ENCODE measurements at regions not wholly inside any gene's neighbourhood (a gene's known extent, or its start where the extent isn't known, plus 50 kb on each side); places are given as distances from the start of the nearest gene placed in this dataset.

DNA sequence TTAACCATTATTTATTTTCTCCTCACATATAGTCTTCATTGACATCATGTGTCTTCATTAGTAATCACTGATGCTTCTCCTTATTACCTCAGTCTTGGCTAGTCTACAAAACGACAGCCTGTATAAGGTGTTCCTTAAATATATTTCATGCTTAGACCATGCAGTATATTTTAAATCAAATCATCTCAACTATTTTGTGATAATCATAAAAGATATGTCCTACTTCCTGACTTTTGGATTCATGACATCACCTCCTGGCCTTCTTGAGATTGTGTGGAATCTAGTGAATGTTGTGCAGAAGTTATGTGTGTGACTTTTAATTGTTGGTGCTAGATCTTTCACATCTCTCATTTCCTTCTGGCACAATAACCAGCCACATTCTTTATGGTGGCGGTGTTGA is 1339.3 kb upstream of the C9orf72 start:
- no peak for DNase-seq (ENCODE audit: low read depth in 2 of 2)

GRCh38 chr9:28915202-28915930 is 1342.1 kb upstream of the C9orf72 start:
- DNase-seq (ENCODE audit: low read depth in 2 of 2): no peak

DNA sequence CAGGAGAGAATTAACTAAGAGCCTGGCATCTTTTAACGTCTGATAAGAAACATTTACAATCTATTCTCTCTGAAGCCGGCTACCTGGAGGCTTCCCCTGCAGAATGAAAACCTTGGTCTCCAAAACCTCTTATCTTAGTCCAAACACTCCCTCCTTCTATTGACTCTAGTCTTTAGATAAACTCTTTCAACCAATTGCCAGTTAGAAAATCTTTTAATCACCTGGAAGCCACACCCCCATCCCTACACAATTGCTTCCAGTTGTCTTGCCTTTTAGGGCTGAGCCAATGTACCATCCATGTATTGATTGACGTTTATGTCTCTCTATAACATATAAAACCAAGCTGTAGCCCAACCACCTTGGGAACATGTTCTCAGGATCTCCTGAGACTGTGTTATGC is 1343.1 kb upstream of the C9orf72 start:
- DNase-seq (ENCODE audit: low read depth in 2 of 2): no peak

DNA sequence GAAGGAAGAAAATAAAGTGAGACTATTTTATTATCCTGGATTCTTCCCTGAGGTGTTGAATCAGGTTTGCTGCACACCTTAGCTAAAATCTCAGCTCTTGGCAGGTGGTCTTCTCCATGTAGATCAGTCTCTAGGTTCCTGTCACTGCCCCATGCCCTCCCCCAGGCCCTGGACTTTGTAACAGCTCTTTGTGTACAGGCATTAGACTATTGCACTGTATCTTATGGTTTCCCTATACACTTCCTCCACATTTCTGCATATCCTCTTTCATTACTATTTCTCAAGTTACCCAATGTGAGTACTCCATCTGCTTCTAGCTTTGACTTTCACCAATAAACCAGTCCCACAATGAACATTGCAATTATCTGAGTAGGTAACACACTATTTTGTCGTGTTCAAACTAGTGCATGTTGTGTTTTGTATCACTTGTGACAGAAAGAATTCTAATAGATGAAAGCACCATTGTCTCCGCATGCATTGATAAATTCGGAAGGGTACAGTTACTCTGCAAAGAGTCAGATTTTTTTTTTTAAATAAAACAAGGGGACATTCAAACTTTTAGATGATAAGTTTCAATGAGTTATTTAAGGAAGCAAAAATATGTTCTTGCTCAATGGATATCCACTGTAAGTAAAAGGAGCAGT is 1348.7 kb upstream of the C9orf72 start:
- DNase-seq (ENCODE audit: low read depth in 2 of 2): no peak

DNA sequence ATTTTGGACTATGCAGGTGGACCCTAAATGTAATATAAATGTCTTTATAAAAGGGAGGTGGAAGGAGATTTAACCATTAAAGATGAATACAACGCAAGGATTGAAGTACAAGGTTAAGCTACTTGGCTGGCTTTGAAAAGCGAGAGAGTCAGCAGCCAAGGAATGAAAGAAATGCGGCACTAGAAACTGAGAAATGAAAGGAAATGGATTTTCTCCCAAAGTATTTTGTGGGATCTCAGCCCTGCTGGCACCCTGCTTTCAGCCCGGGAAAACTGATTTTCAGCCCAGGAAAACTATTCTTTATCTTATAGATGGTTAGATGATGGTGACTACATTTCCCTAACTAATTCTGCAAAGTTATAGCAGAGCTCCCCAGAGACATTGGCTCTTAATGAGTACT is 1349.6 kb upstream of the C9orf72 start:
- DNase-seq (ENCODE audit: low read depth in 2 of 2): no peak

- DNase-seq (ENCODE audit: low read depth in 2 of 2): no peak
Measured at GRCh38 chr9:28923351-28923750, 1350.1 kb upstream of the C9orf72 start.

- no peak for DNase-seq (ENCODE audit: low read depth in 2 of 2)
Measured at GRCh38 chr9:28925157-28925556, 1351.9 kb upstream of the C9orf72 start.

DNA sequence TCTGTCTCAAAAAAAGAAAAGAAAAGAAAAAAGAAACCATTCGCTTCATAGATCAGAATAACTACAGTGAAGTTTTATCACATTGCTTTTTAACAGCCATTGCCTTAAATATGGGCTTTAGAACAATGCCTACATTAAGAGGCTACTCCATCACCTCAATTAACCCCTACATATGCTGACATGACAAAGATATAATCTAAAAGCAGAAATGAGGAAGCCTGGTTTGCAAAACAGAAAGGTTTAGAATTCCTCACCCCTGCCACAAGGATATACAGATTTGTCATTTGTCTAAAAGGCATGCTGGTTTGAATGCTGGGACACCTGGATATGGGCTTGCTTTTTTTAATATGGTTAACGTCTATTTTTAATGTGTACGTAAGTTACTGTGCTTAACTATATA is 1353.0 kb upstream of the C9orf72 start:
- DNase-seq (ENCODE audit: low read depth in 2 of 2): no peak

DNA sequence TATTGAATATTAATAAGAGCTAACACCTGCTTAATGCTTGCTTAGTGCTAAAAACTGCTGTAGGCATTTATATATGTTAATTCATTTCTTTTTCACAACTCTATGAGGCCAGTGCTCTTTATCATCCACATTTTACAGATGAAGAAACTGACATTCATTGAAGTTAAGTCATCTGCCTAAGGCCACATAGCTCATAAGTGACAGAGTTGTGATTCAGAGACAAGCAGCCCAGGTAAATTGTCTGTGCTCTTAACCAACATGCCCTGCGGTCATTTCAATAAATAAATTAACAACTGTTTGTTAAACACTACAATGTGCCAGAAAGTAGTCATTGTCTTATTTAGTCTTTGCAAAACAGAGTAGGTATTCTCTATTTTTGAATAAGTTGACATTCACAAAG is 1354.4 kb upstream of the C9orf72 start:
- DNase-seq (ENCODE audit: low read depth in 2 of 2): no peak

GRCh38 chr9:28929433-28929832 is 1356.2 kb upstream of the C9orf72 start:
- no peak for DNase-seq (ENCODE audit: low read depth in 2 of 2)

- no peak for DNase-seq (ENCODE audit: low read depth in 2 of 2)
Measured at GRCh38 chr9:28930766-28931165, 1357.5 kb upstream of the C9orf72 start.

DNA sequence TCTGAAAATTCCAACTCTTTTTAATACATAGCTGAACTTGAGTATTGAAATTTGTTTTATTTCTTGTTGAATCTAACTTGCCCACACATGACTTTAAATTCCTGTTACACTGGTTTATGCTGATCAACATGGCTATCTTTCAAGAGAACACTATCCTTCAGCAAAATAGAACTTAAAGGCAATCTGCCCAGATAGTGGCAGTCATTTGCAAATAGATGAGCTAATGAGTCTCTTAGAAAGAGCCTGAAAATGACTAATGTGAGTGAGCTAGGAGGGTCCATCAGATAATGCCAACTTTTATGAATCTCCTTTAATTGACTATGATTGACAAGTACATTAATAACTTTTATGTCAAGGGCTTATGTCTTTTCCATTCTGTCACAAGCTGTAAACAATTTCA is 1360.8 kb upstream of the C9orf72 start:
- no peak for DNase-seq (ENCODE audit: low read depth in 2 of 2)

DNA sequence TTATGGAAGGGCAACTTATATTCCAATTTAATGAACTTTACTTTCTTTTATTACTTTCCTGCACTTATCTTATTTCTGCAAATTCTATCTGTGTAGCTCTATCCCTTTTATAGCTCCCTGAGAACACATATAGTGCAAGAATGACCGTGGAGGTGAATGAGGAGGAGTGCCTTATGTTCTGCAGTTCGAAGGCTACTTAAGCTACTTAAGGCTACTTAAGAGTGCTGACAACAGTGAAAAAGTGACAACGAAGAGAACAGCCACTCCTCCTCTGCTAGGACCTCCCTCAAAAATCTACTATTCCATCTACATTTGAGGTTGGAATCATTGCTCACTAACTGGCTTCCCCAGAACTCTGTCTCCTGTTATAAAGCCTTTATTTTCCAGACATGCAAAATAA is 1365.7 kb upstream of the C9orf72 start:
- DNase-seq (ENCODE audit: low read depth in 2 of 2): no peak

- DNase-seq (ENCODE audit: low read depth in 2 of 2): no peak
Measured at GRCh38 chr9:28941856-28942255, 1368.6 kb upstream of the C9orf72 start.

- DNase-seq (ENCODE audit: low read depth in 2 of 2): no peak
Measured at GRCh38 chr9:28942941-28943340, 1369.7 kb upstream of the C9orf72 start.

- no peak for DNase-seq (ENCODE audit: low read depth in 2 of 2)
Measured at GRCh38 chr9:28946648-28947047, 1373.4 kb upstream of the C9orf72 start.

DNA sequence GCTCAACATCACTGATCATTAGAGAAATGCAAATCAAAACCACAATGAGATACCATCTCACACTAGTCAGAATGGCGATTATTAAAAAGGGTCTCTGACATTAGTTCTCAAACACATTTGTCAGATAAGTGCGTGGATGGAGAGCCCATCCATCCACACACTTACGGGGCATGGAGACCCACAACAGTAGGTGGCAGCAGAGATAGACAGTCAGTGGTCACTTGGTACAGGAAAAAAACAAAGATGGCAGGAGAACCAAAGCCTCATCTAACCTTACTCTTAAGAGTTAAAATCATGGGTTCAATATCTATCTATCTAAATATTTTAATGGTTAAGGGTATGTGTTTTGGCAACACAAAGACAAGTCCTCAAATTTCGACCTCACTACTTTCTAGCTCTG is 1378.7 kb upstream of the C9orf72 start:
- DNase-seq (ENCODE audit: low read depth in 2 of 2): no peak

GRCh38 chr9:28956116-28956880 is 1383.0 kb upstream of the C9orf72 start:
- no peak for DNase-seq (ENCODE audit: low read depth in 2 of 2)

DNA sequence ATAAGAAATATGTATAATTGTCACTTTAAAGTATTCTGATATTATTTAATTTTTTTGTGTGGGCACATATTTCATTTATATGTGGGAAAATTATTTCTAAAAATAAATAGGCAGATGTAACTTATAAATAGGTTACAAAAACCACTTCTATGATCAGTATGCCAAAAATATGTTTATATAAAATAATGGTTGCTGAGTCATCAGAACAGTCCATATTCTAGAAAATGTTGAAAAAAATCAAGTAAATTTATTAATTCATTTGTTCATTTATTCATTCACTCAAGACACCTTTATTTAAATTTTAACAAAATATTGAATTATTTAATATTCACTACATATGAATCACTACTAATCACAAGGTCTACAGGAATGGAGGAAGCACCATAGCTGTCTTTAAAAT is 1387.3 kb upstream of the C9orf72 start:
- DNase-seq (ENCODE audit: low read depth in 2 of 2): no peak

- no peak for DNase-seq (ENCODE audit: low read depth in 2 of 2)
Measured at GRCh38 chr9:28961623-28962022, 1388.3 kb upstream of the C9orf72 start.

GRCh38 chr9:28967226-28967625 is 1393.9 kb upstream of the C9orf72 start:
- no peak for DNase-seq (ENCODE audit: low read depth in 2 of 2)

GRCh38 chr9:28970241-28970654 is 1397.0 kb upstream of the C9orf72 start:
- DNase-seq (ENCODE audit: low read depth in 2 of 2): no peak

DNA sequence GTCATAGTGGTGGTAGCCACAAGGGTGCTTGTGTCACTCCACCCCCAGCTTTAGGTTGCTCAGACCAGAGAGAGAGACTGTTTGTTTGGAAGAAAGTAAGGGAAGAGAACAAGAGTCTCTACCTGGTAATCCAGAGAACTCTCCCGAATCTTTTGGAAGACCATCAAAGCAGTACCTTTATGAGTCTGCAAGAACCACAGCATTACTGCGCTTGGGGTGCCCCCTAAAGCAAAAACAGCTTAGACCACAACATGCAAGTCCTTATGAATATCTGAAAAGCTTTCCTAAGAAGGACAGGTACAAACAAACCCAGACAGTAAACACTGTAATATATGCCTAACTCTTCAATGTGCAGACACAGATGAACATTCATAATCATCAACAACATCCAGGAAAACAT is 1398.6 kb upstream of the C9orf72 start:
- DNase-seq (ENCODE audit: low read depth in 2 of 2): no peak
